CD4-positive, alpha-beta T cell (primary cell): ENCODE measurements at regions not wholly inside any gene's neighbourhood (a gene's known extent, or its start where the extent isn't known, plus 50 kb on each side); places are given as distances from the start of the nearest gene placed in this dataset.

Source experiments
- ATAC-seq: fragments of 200-7000 bp; cut with Tn5 transposase; one replicate; pipeline ENCODE4 v1.10.0; 2022; ENCODE audit warnings: mild to moderate bottlenecking; ENCODE audit not compliant: poor library complexity
- CTCF ChIA-PET: fragments of 350-600 bp; sonication (Branson Sonifier 250); formaldehyde crosslinking; loops from one replicate; lab custom pipeline; 2021; ENCODE audit warnings: antibody characterized with exemption, inconsistent platforms; lab: Charles Lee
- POLR2A ChIA-PET: fragments of 350-600 bp; sonication (Branson Sonifier 250); formaldehyde crosslinking; loops from one replicate; lab custom pipeline; 2021; ENCODE audit warnings: antibody characterized with exemption, inconsistent platforms; lab: Charles Lee
- DNase-seq, 14 experiments: peaks; one replicate each; pipeline ENCODE4 v3.0.0-alpha.2; 2013 to 2020; ENCODE audit warnings: mixed read lengths in 2 of 14
- H3K27ac ChIP-seq, 2 donors: one replicate each; pipeline versions ENCODE4 v1.5.1 to v1.7.0; 2013; ENCODE audit warnings: low read length in 2 of 2, low read depth in 1 of 2, mild to moderate bottlenecking in 1 of 2
- H3K27me3 ChIP-seq, 2 experiments: 1 replicate in 1 of 2; 2 replicates in 1 of 2; pipeline versions ENCODE4 v1.6.1 to v1.7.0; 2013; ENCODE audit warnings: low read length in 2 of 2, control low read depth in 1 of 2, mild to moderate bottlenecking in 1 of 2, moderate library complexity in 1 of 2; ENCODE audit not compliant: insufficient read depth in 2 of 2, control insufficient read depth in 1 of 2
- H3K36me3 ChIP-seq: one replicate; pipeline ENCODE4 v1.6.1; 2013; ENCODE audit warnings: low read length, control low read depth; ENCODE audit not compliant: insufficient read depth
- H3K4me1 ChIP-seq: one replicate; pipeline ENCODE4 v1.6.1; 2013; ENCODE audit warnings: low read length, control low read depth; ENCODE audit not compliant: insufficient read depth
- H3K4me3 ChIP-seq: one replicate; pipeline ENCODE4 v1.5.1; 2013; ENCODE audit warnings: mild to moderate bottlenecking, low read length, moderate library complexity
- H3K9me3 ChIP-seq, 2 experiments: 1 replicate in 1 of 2; 2 replicates in 1 of 2; pipeline versions ENCODE4 v1.6.1 to v1.7.0; 2013; ENCODE audit warnings: low read length in 2 of 2, mild to moderate bottlenecking in 2 of 2, control low read depth in 1 of 2, moderate library complexity in 1 of 2; ENCODE audit not compliant: control insufficient read depth in 1 of 2, insufficient read depth in 1 of 2
- H3K27ac Mint-ChIP-seq: one replicate; pipeline ENCODE4 v1.8.0; 2020; ENCODE audit warnings: mixed read lengths
- H3K27me3 Mint-ChIP-seq: one replicate; pipeline ENCODE4 v1.8.0; 2021; ENCODE audit warnings: mixed read lengths
- H3K36me3 Mint-ChIP-seq: one replicate; pipeline ENCODE4 v1.8.0; 2021; ENCODE audit warnings: low read depth, mixed read lengths
- H3K4me1 Mint-ChIP-seq: one replicate; pipeline ENCODE4 v1.8.0; 2021; ENCODE audit warnings: low read depth, mixed read lengths
- H3K4me3 Mint-ChIP-seq: one replicate; pipeline ENCODE4 v1.8.0; 2020; ENCODE audit warnings: mild to moderate bottlenecking, mixed read lengths
- H3K9me3 Mint-ChIP-seq: one replicate; pipeline ENCODE4 v1.8.0; 2020; ENCODE audit warnings: mixed read lengths
- intact Hi-C, 2 experiments: fragments of 100-400 bp; cut with DNase I in 1 of 2; cut with micrococcal nuclease in 1 of 2; formaldehyde crosslinking; loops; one replicate each; pipeline versions ENCODE4 v1.15.1 to v1.9.0; 2023 to 2025; cut with DNase I, micrococcal nuclease
- TF ChIP-seq, protein P1 (sequence below): fragments of 200-600 bp; IDR thresholded peaks from one replicate; pipeline ENCODE4 v1.8.0; 2022; ENCODE audit warnings: antibody characterized with exemption, mild to moderate bottlenecking

DNA sequence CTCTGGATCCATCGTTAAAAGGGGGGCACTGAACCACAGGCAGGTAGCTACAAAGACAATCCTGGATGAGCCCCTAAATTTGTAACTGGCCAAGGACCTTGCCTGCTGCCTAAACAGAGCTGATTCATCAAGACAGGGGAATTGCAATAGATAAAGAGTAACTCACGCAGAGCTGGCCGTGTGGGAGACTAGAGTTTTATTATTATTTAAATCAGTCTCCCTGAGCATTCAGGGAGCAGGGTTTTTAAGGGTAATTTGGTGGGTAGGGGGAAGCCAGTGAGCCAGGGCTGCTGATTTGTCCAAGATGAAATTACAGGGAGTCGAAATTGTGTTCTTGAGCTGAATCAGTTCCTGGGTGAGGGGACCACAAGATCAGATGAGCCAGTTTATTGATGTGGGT, 885.1 kb upstream of the CADM2 start:
- no peak for ATAC-seq
- Histone ChIP-seq H3K9me3 (peaks cover 0 to 12% of the 10 kb centered on the region in 2 experiments), H3K4me1 (no peaks in the 10 kb centered on the region), H3K36me3 (no peaks in the 10 kb centered on the region), H3K27me3 (no peaks in the 10 kb centered on the region), H3K27ac (no peak overlapping the region), H3K4me3 (no peak overlapping the region)
- Mint-ChIP-seq H3K27ac (no peak overlapping the region), H3K9me3 (peaks cover 10% of the 10 kb centered on the region), H3K36me3 (no peaks in the 10 kb centered on the region), H3K27me3 (no peaks in the 10 kb centered on the region), H3K4me1 (no peaks in the 10 kb centered on the region), H3K4me3 (no peak overlapping the region)
- no peak for DNase-seq
- POLR2A ChIA-PET = no interaction called here
- intact Hi-C loops = no loop called here
- CTCF ChIA-PET = no interaction called here
- TF ChIP-seq, protein P1, sequence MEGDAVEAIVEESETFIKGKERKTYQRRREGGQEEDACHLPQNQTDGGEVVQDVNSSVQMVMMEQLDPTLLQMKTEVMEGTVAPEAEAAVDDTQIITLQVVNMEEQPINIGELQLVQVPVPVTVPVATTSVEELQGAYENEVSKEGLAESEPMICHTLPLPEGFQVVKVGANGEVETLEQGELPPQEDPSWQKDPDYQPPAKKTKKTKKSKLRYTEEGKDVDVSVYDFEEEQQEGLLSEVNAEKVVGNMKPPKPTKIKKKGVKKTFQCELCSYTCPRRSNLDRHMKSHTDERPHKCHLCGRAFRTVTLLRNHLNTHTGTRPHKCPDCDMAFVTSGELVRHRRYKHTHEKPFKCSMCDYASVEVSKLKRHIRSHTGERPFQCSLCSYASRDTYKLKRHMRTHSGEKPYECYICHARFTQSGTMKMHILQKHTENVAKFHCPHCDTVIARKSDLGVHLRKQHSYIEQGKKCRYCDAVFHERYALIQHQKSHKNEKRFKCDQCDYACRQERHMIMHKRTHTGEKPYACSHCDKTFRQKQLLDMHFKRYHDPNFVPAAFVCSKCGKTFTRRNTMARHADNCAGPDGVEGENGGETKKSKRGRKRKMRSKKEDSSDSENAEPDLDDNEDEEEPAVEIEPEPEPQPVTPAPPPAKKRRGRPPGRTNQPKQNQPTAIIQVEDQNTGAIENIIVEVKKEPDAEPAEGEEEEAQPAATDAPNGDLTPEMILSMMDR = no peak

DNA sequence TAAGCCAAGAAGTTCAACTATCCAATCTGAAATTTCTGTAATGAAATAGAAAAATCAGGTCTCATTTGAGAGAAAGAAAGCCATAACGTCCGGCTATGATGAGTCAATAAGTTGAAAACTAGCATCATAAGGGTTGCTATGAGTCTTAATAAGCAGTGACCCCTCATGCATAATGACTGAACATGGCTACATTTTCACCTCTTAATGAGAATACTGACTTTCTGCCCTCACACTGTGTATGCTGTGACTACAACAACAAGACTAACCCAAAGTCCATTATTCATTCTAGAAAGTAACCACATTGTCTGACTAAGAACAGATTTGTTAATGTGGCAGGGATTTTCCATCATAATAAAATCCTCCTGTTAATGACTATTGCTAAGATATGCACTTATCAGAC, 884.0 kb upstream of the CADM2 start:
- no peak for ATAC-seq
- intact Hi-C loops = no loop called here
- Histone ChIP-seq H3K27me3 (no peaks in the 10 kb centered on the region), H3K27ac (no peak overlapping the region), H3K36me3 (no peaks in the 10 kb centered on the region), H3K9me3 (peaks cover 0 to 12% of the 10 kb centered on the region in 2 experiments), H3K4me3 (no peak overlapping the region), H3K4me1 (no peaks in the 10 kb centered on the region)
- Mint-ChIP-seq H3K27ac (no peak overlapping the region), H3K27me3 (no peaks in the 10 kb centered on the region), H3K4me3 (no peak overlapping the region), H3K9me3 (peaks cover 10% of the 10 kb centered on the region), H3K4me1 (no peaks in the 10 kb centered on the region), H3K36me3 (no peaks in the 10 kb centered on the region)
- POLR2A ChIA-PET = no interaction called here
- no peak for DNase-seq
- TF ChIP-seq, protein P1 = no peak
- CTCF ChIA-PET = no interaction called here

DNA sequence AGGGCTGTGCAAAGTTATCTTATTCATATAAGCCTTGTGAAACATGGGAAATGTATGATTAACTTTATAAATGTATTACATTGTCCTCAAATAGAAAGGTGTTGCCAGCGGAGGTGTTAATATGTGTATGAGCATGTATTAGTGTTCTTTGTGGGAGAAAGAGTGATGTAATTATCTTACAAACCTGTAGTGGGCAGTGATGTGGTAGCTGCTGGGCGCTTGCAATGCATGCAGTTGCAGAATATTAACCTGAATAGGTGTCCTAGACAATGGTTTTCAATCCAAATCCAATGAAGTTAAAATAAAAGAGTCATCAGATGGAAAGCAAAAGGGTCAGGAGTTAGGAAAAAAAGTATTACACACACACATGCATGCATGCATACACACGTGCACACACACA, 881.3 kb upstream of the CADM2 start:
- no peaks in the 10 kb centered on the region for H3K4me1 ChIP-seq
- no peaks in the 10 kb centered on the region for H3K27me3 ChIP-seq
- intact Hi-C loops = no loop called here
- ChIA-PET CTCF (no interaction called here), POLR2A (no interaction called here)
- TF ChIP-seq, protein P1 = no peak
- H3K9me3 ChIP-seq = peaks cover 0 to 2% of the 10 kb centered on the region in 2 experiments
- ATAC-seq (no peak), DNase-seq (no peak)
- H3K4me1 Mint-ChIP-seq = no peaks in the 10 kb centered on the region
- H3K27ac Mint-ChIP-seq = no peak overlapping the region
- H3K9me3 Mint-ChIP-seq = peaks cover 8% of the 10 kb centered on the region
- no peaks in the 10 kb centered on the region for H3K36me3 ChIP-seq
- H3K27me3 Mint-ChIP-seq = no peaks in the 10 kb centered on the region
- no peaks in the 10 kb centered on the region for H3K36me3 Mint-ChIP-seq
- no peak overlapping the region for H3K27ac ChIP-seq
- H3K4me3 ChIP-seq = no peak overlapping the region
- no peak overlapping the region for H3K4me3 Mint-ChIP-seq
